ENCODE measurements at regions not wholly inside any gene's neighbourhood (a gene's known extent, or its start where the extent isn't known, plus 50 kb on each side); places are given as distances from the start of the nearest gene placed in this dataset.
"Not testable (repeated sequence)": the region's sequence is repeated elsewhere in the genome, so short reads cannot be mapped to it uniquely, and the experiment has no call there.

GRCh38 chr1:64396817-64397216 is 73.1 kb upstream of the CACHD1 start:
- Histone ChIP-seq H3K4me1 (ENCODE audit: control insufficient read depth, insufficient read depth, low read length) (no peaks in the 10 kb centered on the region), H3K9me3 (replicated peaks; ENCODE audit: control insufficient read depth, low read depth, low read length) (no peaks in the 10 kb centered on the region), H3K4me3 (ENCODE audit: low read length) (no peak overlapping the region), H3K27me3 (ENCODE audit: control insufficient read depth, insufficient read depth, low read length) (no peaks in the 10 kb centered on the region), H3K36me3 (ENCODE audit: control insufficient read depth, insufficient read depth, low read length) (no peaks in the 10 kb centered on the region), H3K27ac (ENCODE audit: low read length) (no peak overlapping the region)
- WGBS (ENCODE audit: insufficient coverage) = 81% methylated on average over 4 of the region's 4 CpGs
- no peak for DNase-seq

GRCh38 chr1:64397541-64397940 is 72.4 kb upstream of the CACHD1 start:
- WGBS (ENCODE audit: insufficient coverage) = no CpG with 5 or more reads among the region's 2 CpGs
- Histone ChIP-seq H3K9me3 (replicated peaks; ENCODE audit: control insufficient read depth, low read depth, low read length) (no peaks in the 10 kb centered on the region), H3K27ac (ENCODE audit: low read length) (no peak overlapping the region), H3K27me3 (ENCODE audit: control insufficient read depth, insufficient read depth, low read length) (no peaks in the 10 kb centered on the region), H3K4me1 (ENCODE audit: control insufficient read depth, insufficient read depth, low read length) (no peaks in the 10 kb centered on the region), H3K36me3 (ENCODE audit: control insufficient read depth, insufficient read depth, low read length) (no peaks in the 10 kb centered on the region), H3K4me3 (ENCODE audit: low read length) (no peak overlapping the region)
- no peak for DNase-seq

- Histone ChIP-seq H3K9me3 (replicated peaks; ENCODE audit: control insufficient read depth, low read depth, low read length) (no peaks in the 10 kb centered on the region), H3K27ac (ENCODE audit: low read length) (no peak overlapping the region), H3K27me3 (ENCODE audit: control insufficient read depth, insufficient read depth, low read length) (no peaks in the 10 kb centered on the region), H3K4me1 (ENCODE audit: control insufficient read depth, insufficient read depth, low read length) (no peaks in the 10 kb centered on the region), H3K4me3 (ENCODE audit: low read length) (no peak overlapping the region), H3K36me3 (ENCODE audit: control insufficient read depth, insufficient read depth, low read length) (no peaks in the 10 kb centered on the region)
- 71% methylated on average over 5 of the region's 5 CpGs for WGBS (ENCODE audit: insufficient coverage)
- DNase-seq = no peak
Measured at GRCh38 chr1:64398936-64399335, 71.0 kb upstream of the CACHD1 start.

- Histone ChIP-seq H3K9me3 (replicated peaks; ENCODE audit: control insufficient read depth, low read depth, low read length) (no peaks in the 10 kb centered on the region), H3K4me3 (ENCODE audit: low read length) (no peak overlapping the region), H3K4me1 (ENCODE audit: control insufficient read depth, insufficient read depth, low read length) (no peaks in the 10 kb centered on the region), H3K36me3 (ENCODE audit: control insufficient read depth, insufficient read depth, low read length) (no peaks in the 10 kb centered on the region), H3K27ac (ENCODE audit: low read length) (no peak overlapping the region), H3K27me3 (ENCODE audit: control insufficient read depth, insufficient read depth, low read length) (no peaks in the 10 kb centered on the region)
- 71% methylated on average over 1 of the region's 1 CpG for WGBS (ENCODE audit: insufficient coverage)
- no peak for DNase-seq
Measured at GRCh38 chr1:64401285-64401684, 68.6 kb upstream of the CACHD1 start.

- no peak overlapping the region for H3K4me3 ChIP-seq (ENCODE audit: low read length)
- no peaks in the 10 kb centered on the region for H3K27me3 ChIP-seq (ENCODE audit: control insufficient read depth, insufficient read depth, low read length)
- H3K36me3 ChIP-seq (ENCODE audit: control insufficient read depth, insufficient read depth, low read length) = no peaks in the 10 kb centered on the region
- DNase-seq = no peak
- no peaks in the 10 kb centered on the region for H3K4me1 ChIP-seq (ENCODE audit: control insufficient read depth, insufficient read depth, low read length)
- H3K27ac ChIP-seq (ENCODE audit: low read length) = no peak overlapping the region
- WGBS (ENCODE audit: insufficient coverage) = 60% methylated on average over 1 of the region's 3 CpGs
- no peaks in the 10 kb centered on the region for H3K9me3 ChIP-seq (replicated peaks; ENCODE audit: control insufficient read depth, low read depth, low read length)
Measured at GRCh38 chr1:64403331-64403730, 66.6 kb upstream of the CACHD1 start.

GRCh38 chr1:64404202-64404601 is 65.7 kb upstream of the CACHD1 start:
- Histone ChIP-seq H3K27ac (ENCODE audit: low read length) (no peak overlapping the region), H3K4me3 (ENCODE audit: low read length) (no peak overlapping the region), H3K36me3 (ENCODE audit: control insufficient read depth, insufficient read depth, low read length) (no peaks in the 10 kb centered on the region), H3K4me1 (ENCODE audit: control insufficient read depth, insufficient read depth, low read length) (no peaks in the 10 kb centered on the region), H3K9me3 (replicated peaks; ENCODE audit: control insufficient read depth, low read depth, low read length) (no peaks in the 10 kb centered on the region), H3K27me3 (ENCODE audit: control insufficient read depth, insufficient read depth, low read length) (no peaks in the 10 kb centered on the region)
- DNase-seq = no peak
- 44% methylated on average over 1 of the region's 1 CpG for WGBS (ENCODE audit: insufficient coverage)

GRCh38 chr1:64405833-64406232 is 64.1 kb upstream of the CACHD1 start:
- Histone ChIP-seq H3K36me3 (ENCODE audit: control insufficient read depth, insufficient read depth, low read length) (no peaks in the 10 kb centered on the region), H3K4me1 (ENCODE audit: control insufficient read depth, insufficient read depth, low read length) (no peaks in the 10 kb centered on the region), H3K9me3 (replicated peaks; ENCODE audit: control insufficient read depth, low read depth, low read length) (no peaks in the 10 kb centered on the region), H3K27ac (ENCODE audit: low read length) (no peak overlapping the region), H3K27me3 (ENCODE audit: control insufficient read depth, insufficient read depth, low read length) (no peaks in the 10 kb centered on the region), H3K4me3 (ENCODE audit: low read length) (no peak overlapping the region)
- DNase-seq = no peak
- 83% methylated on average over 1 of the region's 1 CpG for WGBS (ENCODE audit: insufficient coverage)

GRCh38 chr1:64410217-64410616 is 59.7 kb upstream of the CACHD1 start:
- no peaks in the 10 kb centered on the region for H3K9me3 ChIP-seq (replicated peaks; ENCODE audit: control insufficient read depth, low read depth, low read length)
- H3K4me3 ChIP-seq (ENCODE audit: low read length) = no peak overlapping the region
- H3K4me1 ChIP-seq (ENCODE audit: control insufficient read depth, insufficient read depth, low read length) = no peaks in the 10 kb centered on the region
- no peaks in the 10 kb centered on the region for H3K27me3 ChIP-seq (ENCODE audit: control insufficient read depth, insufficient read depth, low read length)
- no CpG with 5 or more reads among the region's 1 CpG for WGBS (ENCODE audit: insufficient coverage)
- H3K27ac ChIP-seq (ENCODE audit: low read length) = no peak overlapping the region
- no peak for DNase-seq
- no peaks in the 10 kb centered on the region for H3K36me3 ChIP-seq (ENCODE audit: control insufficient read depth, insufficient read depth, low read length)

- not testable (repeated sequence) for H3K27ac ChIP-seq (ENCODE audit: low read length)
Measured at GRCh38 chr1:64414855-64415546, 54.9 kb upstream of the CACHD1 start.

GRCh38 chr1:64417803-64418202 is 52.1 kb upstream of the CACHD1 start:
- no peak for DNase-seq
- H3K36me3 ChIP-seq (ENCODE audit: control insufficient read depth, insufficient read depth, low read length) = no peaks in the 10 kb centered on the region
- no peaks in the 10 kb centered on the region for H3K4me1 ChIP-seq (ENCODE audit: control insufficient read depth, insufficient read depth, low read length)
- WGBS (ENCODE audit: insufficient coverage) = no CpG with 5 or more reads among the region's 3 CpGs
- H3K4me3 ChIP-seq (ENCODE audit: low read length) = no peak overlapping the region
- no peaks in the 10 kb centered on the region for H3K27me3 ChIP-seq (ENCODE audit: control insufficient read depth, insufficient read depth, low read length)
- no peak overlapping the region for H3K27ac ChIP-seq (ENCODE audit: low read length)
- no peaks in the 10 kb centered on the region for H3K9me3 ChIP-seq (replicated peaks; ENCODE audit: control insufficient read depth, low read depth, low read length)

More at GRCh38 chr1:64414855-64415546, 54.9 kb upstream of the CACHD1 start:
- H3K4me1 ChIP-seq (ENCODE audit: control insufficient read depth, insufficient read depth, low read length); H3K4me3 ChIP-seq (ENCODE audit: low read length); H3K36me3 ChIP-seq (ENCODE audit: control insufficient read depth, insufficient read depth, low read length); DNase-seq; H3K9me3 ChIP-seq (replicated peaks; ENCODE audit: control insufficient read depth, low read depth, low read length); H3K27me3 ChIP-seq (ENCODE audit: control insufficient read depth, insufficient read depth, low read length): not testable (repeated sequence)
- WGBS (ENCODE audit: insufficient coverage) = 94% methylated on average over 18 of the region's 56 CpGs
